ENCODE measurements at regions not wholly inside any gene's neighbourhood (a gene's known extent, or its start where the extent isn't known, plus 50 kb on each side); places are given as distances from the start of the nearest gene placed in this dataset.

- DNase-seq = no peak
Observed at GRCh38 chr10:78870458-78870857, 198.3 kb upstream of the ZMIZ1 start.

- DNase-seq = no peak
Observed at GRCh38 chr10:78871796-78872195, 197.0 kb upstream of the ZMIZ1 start.

GRCh38 chr10:78873413-78873812 is 195.4 kb upstream of the ZMIZ1 start:
- no peak for DNase-seq

- DNase-seq = no peak
Observed at GRCh38 chr10:78875331-78875877, 193.4 kb upstream of the ZMIZ1 start.

GRCh38 chr10:78875932-78876331 is 192.8 kb upstream of the ZMIZ1 start:
- no peak for DNase-seq

- no peak for DNase-seq
Observed at GRCh38 chr10:78876449-78876848, 192.3 kb upstream of the ZMIZ1 start.

- no peak for DNase-seq
Observed at GRCh38 chr10:78879621-78880020, 189.1 kb upstream of the ZMIZ1 start.

- no peak for DNase-seq
Observed at GRCh38 chr10:78886129-78886528, 182.6 kb upstream of the ZMIZ1 start.

GRCh38 chr10:78889536-78890063 is 179.2 kb upstream of the ZMIZ1 start:
- no peak for DNase-seq

GRCh38 chr10:78890506-78890905 is 178.3 kb upstream of the ZMIZ1 start:
- no peak for DNase-seq

- no peak for DNase-seq
Observed at GRCh38 chr10:78891741-78892140, 177.0 kb upstream of the ZMIZ1 start.

GRCh38 chr10:78892338-78893176 is 176.2 kb upstream of the ZMIZ1 start:
- DNase-seq = no peak

GRCh38 chr10:78893217-78893616 is 175.5 kb upstream of the ZMIZ1 start:
- no peak for DNase-seq

- DNase-seq = no peak
Observed at GRCh38 chr10:78894089-78894840, 174.5 kb upstream of the ZMIZ1 start.

- DNase-seq = no peak
Observed at GRCh38 chr10:78894841-78895195, 173.9 kb upstream of the ZMIZ1 start.

- DNase-seq = no peak
Observed at GRCh38 chr10:78895469-78895868, 173.3 kb upstream of the ZMIZ1 start.

GRCh38 chr10:78896159-78896928 is 172.4 kb upstream of the ZMIZ1 start:
- DNase-seq = no peak

- DNase-seq = no peak
Observed at GRCh38 chr10:78898341-78899097, 170.2 kb upstream of the ZMIZ1 start.

GRCh38 chr10:78899098-78899754 is 169.5 kb upstream of the ZMIZ1 start:
- DNase-seq = no peak

- no peak for DNase-seq
Observed at GRCh38 chr10:78899996-78900714, 168.6 kb upstream of the ZMIZ1 start.
